ENCODE measurements at regions not wholly inside any gene's neighbourhood (a gene's known extent, or its start where the extent isn't known, plus 50 kb on each side); places are given as distances from the start of the nearest gene placed in this dataset.
A peak's percentile ranks its signal among the peaks of the same experiment; 100 is the strongest.

GRCh38 chr6:11315743-11316437, 83.4 kb upstream of the NEDD9 start:
- TF ChIP-seq CTCF (conservative IDR thresholded peaks at IDR 0.05; ENCODE audit: low read depth, low read length), result no peak
- 0 out of 2 replicates have a peak, but pooled peaks have one; percentile 20 for TF ChIP-seq POLR2A (IDR thresholded peaks at IDR 0.05; ENCODE audit: low read depth, low read length)
- no peak for TF ChIP-seq USF2 (IDR thresholded peaks at IDR 0.05; ENCODE audit: low read depth, low read length)
- TF ChIP-seq BHLHE40 (IDR thresholded peaks at IDR 0.05; ENCODE audit: low read depth, low read length), result no peak
- TF ChIP-seq RFX5 (IDR thresholded peaks at IDR 0.05; ENCODE audit: low read depth, low read length), result no peak
- no peak for TF ChIP-seq ELK1 (IDR thresholded peaks at IDR 0.05; ENCODE audit: borderline replicate concordance, low read depth, low read length)
- TF ChIP-seq MAZ (IDR thresholded peaks at IDR 0.05; ENCODE audit: borderline replicate concordance, low read depth, low read length), result no peak
- no peak for TF ChIP-seq CEBPB (IDR thresholded peaks at IDR 0.05; ENCODE audit: low read depth, low read length)
- TF ChIP-seq RCOR1 (IDR thresholded peaks at IDR 0.05; ENCODE audit: insufficient replicate concordance, low read length), result no peak
- no peak for TF ChIP-seq MXI1 (IDR thresholded peaks at IDR 0.05; ENCODE audit: borderline replicate concordance, low read depth, low read length)
- TF ChIP-seq MAFK (IDR thresholded peaks at IDR 0.05; ENCODE audit: low read depth, low read length), result no peak
- TF ChIP-seq SMC3 (IDR thresholded peaks at IDR 0.05; ENCODE audit: low read depth, low read length), result no peak
- no peak for TF ChIP-seq RAD21 (IDR thresholded peaks at IDR 0.05; ENCODE audit: low read length)
- TF ChIP-seq CHD1 (IDR thresholded peaks at IDR 0.05; ENCODE audit: low read depth, low read length), result no peak
